ENCODE measurements at regions not wholly inside any gene's neighbourhood (a gene's known extent, or its start where the extent isn't known, plus 50 kb on each side); places are given as distances from the start of the nearest gene placed in this dataset.
A peak's percentile ranks its signal among the peaks of the same experiment; 100 is the strongest.
"Not testable (repeated sequence)": the region's sequence is repeated elsewhere in the genome, so short reads cannot be mapped to it uniquely, and the experiment has no call there.

DNA sequence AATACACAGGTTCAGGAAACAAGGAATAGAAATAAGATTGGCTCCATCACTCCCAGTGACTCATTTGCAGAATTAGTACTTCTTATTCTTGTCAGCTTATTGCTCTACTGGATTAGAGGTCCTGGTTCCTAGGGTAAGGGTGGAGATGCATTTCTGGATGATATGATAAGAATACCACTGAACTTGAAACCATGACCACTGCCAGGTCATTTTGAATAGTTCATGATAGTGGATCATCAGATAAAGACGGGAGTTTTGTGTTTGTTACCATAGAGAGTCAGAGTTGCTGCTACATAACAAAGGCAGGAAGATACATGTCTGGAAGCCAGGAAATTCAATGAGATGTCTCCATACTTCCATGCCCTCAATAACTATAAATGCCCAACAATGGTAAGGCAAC lies 109.2 kb upstream of the FAT1 start:
- TF ChIP-seq, protein P1, sequence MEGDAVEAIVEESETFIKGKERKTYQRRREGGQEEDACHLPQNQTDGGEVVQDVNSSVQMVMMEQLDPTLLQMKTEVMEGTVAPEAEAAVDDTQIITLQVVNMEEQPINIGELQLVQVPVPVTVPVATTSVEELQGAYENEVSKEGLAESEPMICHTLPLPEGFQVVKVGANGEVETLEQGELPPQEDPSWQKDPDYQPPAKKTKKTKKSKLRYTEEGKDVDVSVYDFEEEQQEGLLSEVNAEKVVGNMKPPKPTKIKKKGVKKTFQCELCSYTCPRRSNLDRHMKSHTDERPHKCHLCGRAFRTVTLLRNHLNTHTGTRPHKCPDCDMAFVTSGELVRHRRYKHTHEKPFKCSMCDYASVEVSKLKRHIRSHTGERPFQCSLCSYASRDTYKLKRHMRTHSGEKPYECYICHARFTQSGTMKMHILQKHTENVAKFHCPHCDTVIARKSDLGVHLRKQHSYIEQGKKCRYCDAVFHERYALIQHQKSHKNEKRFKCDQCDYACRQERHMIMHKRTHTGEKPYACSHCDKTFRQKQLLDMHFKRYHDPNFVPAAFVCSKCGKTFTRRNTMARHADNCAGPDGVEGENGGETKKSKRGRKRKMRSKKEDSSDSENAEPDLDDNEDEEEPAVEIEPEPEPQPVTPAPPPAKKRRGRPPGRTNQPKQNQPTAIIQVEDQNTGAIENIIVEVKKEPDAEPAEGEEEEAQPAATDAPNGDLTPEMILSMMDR (IDR thresholded peaks at IDR 0.05; ENCODE audit: insufficient read depth, low read length), result no peak
- no peak overlapping the region for H3K4me3 ChIP-seq (ENCODE audit: low read depth, low read length)
- DNase-seq (ENCODE audit: low read depth), result peak; percentile 40

DNA sequence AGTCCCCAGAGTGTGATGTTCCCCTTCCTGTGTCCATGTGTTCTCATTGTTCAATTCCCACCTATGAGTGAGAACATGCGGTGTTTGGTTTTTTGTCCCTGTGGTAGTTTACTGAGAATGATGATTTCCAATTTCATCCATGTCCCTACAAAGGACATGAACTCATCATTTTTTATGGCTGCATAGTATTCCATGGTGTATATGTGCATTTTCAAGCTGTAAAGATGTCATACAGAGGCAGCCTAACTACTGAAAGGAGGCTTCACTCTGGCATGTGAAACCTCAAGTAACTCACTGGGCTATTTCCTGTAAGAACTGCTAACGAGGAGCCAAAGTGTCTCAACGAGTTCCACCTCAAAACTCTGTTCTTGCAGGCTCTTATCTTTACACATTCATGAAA lies 113.8 kb upstream of the FAT1 start:
- DNase-seq (ENCODE audit: low read depth); H3K4me3 ChIP-seq (ENCODE audit: low read depth, low read length): not testable (repeated sequence)

DNA sequence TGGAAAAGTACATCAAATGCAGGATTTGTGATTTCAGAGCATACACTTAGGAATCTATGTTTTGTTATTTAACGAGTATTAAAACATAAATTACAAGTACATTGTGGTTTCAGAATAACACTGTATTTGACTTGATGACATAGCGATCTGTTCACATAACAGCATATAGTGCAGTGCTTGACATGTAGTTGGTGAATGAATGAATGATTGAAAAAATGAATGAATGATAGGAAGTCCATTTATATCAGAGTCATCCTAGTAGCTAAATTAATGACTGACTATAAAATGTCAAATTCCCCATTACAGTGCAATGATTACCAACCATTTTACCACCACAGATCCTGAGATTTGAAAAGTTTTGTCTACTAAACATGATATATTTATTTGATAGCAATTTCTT lies 114.6 kb upstream of the FAT1 start:
- no peak for DNase-seq (ENCODE audit: low read depth)
- H3K4me3 ChIP-seq (ENCODE audit: low read depth, low read length), result no peak overlapping the region
- TF ChIP-seq, protein P1 (IDR thresholded peaks at IDR 0.05; ENCODE audit: insufficient read depth, low read length), result no peak

DNA sequence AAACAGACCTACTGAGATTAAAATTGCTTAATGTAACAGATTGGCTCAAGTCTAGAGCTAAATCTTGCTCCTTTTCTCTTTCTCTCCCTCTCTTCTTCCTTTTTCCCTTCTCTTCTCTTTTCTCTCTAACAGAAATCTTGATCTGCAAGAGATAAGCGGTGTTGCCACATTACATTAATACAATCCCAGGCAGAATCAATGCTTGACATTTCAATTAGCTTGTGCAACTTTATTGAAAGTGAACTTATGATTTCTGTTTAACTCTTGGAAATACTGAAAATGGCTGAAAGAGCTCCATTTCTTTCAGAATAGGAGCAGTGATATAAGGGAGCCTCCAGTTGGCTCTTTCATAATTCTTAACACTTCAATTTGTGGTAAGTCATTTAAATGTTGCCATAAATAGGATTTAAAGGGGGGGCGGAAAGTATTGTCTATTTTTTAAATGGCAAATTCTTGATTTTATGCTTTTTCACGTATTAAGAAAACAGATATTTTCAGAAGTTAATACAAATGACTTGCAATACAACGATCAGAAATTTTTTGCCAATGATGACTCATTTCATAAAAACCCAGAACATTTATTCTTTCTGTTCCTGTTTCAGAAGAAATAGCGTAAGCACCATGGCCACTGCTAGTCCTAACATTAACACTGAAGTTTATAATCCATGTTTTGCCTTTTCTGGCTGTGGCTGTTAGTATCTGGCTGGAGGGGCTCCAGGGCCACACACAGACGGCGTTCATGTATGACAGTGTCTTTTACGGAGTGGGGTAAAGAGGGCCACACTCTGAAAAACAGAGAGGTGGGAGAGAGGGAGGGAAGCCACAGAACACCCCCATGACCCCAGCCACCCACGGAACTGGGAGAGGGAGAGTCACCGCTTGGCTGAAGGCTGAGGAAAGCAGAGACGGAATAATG lies 115.7 kb upstream of the FAT1 start:
- peak overlapping the region; percentile 54 for H3K4me3 ChIP-seq (ENCODE audit: low read depth, low read length)
- DNase-seq (ENCODE audit: low read depth), result peak; percentile 86
- TF ChIP-seq, protein P1 (IDR thresholded peaks at IDR 0.05; ENCODE audit: insufficient read depth, low read length), result no peak

DNA sequence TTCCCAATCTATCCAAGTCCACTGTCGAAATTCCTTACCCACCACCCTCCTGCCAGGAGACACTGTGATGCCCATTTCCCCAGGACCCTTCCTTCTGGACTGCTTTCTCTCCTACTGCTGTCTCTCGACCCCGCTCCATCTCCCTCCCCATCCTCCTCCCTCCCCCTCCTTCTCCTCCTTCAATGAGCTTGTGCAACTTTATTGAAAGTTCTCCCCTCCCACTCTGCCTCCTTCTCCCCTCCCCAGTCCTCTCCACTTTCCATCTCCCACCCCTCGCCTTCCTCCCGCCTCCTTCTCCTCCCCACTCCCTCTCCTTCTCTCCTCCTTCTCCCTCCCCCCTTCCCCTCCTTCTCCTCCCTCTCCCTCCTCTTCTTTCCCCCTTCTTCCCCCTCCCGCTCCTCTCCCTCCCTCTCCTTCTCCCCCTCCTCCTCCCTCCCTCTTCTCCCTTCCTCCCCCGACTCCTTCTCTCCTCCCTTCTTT lies 116.6 kb upstream of the FAT1 start:
- TF ChIP-seq, protein P1 (IDR thresholded peaks at IDR 0.05; ENCODE audit: insufficient read depth, low read length), result no peak
- H3K4me3 ChIP-seq (ENCODE audit: low read depth, low read length), result peak overlapping the region; percentile 54
- DNase-seq (ENCODE audit: low read depth), result peak; percentile 76

DNA sequence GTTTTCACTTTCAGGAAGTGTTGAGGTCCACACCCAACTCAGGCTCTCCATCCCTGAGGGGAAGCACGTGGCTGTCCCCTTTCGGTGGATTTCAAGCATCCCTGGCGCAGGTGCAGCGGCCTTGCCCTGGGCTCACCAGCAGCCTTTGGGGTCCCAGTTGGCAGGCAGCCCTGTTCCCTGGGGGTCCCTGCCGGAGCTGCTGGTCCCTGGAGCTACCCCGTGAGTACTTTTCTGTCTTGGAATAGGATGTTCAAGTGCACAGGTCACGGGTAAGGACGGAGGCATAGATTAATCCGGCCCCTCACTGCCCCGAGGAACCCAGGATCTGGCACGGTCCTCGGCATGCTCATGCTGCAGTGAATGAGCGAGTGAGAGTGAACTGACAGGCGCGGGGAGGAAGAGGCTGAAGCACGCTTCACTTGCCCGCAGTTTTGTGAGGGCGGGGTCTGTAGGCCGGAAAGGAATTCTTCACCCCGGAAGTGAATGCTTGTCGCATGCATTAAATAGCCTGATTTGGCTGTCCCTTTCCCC lies 117.2 kb upstream of the FAT1 start:
- peak overlapping the region; percentile 41 for H3K4me3 ChIP-seq (ENCODE audit: low read depth, low read length)
- DNase-seq (ENCODE audit: low read depth), result no peak
- TF ChIP-seq, protein P1 (IDR thresholded peaks at IDR 0.05; ENCODE audit: insufficient read depth, low read length), result no peak

DNA sequence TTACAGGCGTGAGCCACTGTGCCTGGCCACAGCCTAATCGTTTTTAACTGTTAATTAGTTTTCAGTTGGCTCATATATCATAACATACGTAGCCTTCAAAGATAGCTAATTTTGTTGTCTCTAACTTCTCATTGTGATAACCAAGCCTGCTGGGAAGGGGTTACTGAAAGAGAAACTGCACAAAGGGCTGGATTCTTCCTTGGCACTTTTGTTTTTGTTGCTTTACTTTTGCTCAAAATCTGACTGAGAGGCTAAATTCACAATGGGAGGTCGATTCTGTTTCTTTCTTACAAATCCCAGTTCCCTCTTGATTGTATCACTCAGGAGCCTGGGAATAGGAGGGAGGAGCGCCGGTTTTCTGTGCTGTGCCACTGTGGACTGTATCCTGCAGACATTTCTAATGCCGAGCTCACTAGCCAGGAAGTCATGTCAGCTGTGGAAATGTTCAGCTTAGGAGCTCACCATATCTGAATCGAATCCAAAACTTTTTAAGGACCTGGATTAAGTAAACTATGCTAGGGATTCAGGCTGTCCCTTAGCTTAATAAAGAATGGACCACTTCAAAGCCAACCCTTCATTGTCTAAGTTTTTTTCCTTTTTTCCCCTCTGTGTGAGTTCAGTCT lies 120.5 kb upstream of the FAT1 start:
- peak overlapping the region; percentile 23 for H3K4me3 ChIP-seq (ENCODE audit: low read depth, low read length)
- peak; percentile 65 for DNase-seq (ENCODE audit: low read depth)
- TF ChIP-seq, protein P1 (IDR thresholded peaks at IDR 0.05; ENCODE audit: insufficient read depth, low read length), result no peak
